NCI-H2196 (cell line): ENCODE measurements at regions not wholly inside any gene's neighbourhood (a gene's known extent, or its start where the extent isn't known, plus 50 kb on each side); places are given as distances from the start of the nearest gene placed in this dataset.

Experiments
- DNase-seq: peaks from one replicate; lab custom pipeline; 2025; ENCODE audit not compliant: unreplicated experiment; lab: John Stamatoyannopoulos, UW

DNA sequence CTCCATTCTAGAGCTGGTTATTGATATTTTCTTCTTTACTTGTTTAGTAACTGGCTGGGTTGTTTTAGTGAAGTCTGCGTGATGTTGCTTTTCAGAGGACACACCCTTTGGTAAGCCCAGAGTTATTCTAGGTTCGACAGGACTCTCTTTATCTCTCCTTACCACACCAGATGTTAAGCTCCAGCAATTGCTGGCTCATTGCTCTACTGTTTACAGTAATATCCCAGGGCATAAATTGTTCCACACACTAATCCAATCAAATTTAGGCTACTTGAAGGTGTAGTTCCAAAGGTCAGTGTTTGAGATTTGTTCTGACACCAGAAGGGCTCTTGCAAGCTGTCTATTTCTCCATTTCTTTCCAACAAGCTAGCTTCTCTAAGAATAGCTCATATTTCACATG, 506.6 kb downstream of the NR4A2 start:
- no peak for DNase-seq

DNA sequence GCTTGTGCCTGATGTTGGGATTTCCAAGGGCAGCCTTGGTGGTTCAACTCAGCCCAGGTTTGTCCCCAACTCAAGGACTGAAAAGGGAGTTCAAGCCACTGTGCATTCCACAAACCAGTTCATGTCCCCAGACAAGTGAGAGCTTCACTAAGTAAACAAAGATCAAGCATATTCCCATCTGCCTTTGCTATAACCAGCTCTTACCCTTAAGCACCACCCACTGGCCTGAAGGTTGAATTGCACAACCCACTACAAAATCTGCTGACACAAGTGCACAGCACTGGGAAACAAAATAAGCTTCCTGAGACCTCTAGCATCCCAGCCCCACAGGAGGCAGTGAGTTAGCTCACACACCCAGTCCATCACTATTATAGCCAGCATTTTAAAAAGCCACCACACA, 516.7 kb downstream of the NR4A2 start:
- no peak for DNase-seq

- no peak for DNase-seq
Observed at GRCh38 chr2:155815275-155815674, 517.2 kb downstream of the NR4A2 start.

GRCh38 chr2:155810411-155810810, 522.1 kb downstream of the NR4A2 start:
- no peak for DNase-seq

GRCh38 chr2:155802888-155803287, 529.6 kb downstream of the NR4A2 start:
- no peak for DNase-seq

DNA sequence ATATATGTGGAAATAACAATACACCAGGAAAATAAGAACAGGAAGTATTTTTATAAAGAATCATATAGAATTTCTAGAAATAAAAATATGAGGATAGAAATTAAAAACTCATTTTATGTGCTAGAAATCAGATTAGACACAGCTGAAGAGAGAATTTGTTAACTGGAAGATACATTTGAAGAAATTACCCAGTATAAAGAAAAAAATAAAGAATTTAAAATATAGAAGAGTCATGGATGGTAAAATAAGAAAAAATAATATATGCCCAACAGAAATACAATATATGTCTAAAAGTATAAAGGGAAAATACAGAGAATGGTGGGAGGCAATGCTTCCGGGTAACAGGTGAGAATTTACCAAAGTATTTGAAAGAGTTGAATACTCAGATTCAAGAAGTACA, 539.9 kb downstream of the NR4A2 start:
- no peak for DNase-seq

GRCh38 chr2:155770516-155770915, 562.0 kb downstream of the NR4A2 start:
- no peak for DNase-seq

- DNase-seq = no peak
Observed at GRCh38 chr2:155766342-155767115, 566.0 kb downstream of the NR4A2 start.

DNA sequence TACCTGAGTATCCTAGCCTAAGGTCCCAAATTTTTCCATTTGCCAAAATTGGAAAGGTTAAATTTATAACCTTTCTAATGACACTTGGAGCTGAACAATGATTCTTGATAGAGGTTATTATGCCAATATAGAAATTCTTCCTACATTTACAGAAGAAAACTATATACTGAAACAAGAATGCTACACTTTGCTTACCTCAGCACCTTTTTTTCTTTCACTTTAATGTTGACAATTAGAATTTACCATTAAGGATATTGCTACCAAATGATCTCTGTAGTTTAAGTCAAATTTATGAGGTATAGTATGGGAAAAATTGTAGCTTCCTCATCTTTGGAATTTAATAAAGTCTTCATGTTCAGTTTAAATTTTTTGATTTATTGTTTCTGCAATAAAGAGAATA, 577.0 kb downstream of the NR4A2 start:
- DNase-seq = no peak

DNA sequence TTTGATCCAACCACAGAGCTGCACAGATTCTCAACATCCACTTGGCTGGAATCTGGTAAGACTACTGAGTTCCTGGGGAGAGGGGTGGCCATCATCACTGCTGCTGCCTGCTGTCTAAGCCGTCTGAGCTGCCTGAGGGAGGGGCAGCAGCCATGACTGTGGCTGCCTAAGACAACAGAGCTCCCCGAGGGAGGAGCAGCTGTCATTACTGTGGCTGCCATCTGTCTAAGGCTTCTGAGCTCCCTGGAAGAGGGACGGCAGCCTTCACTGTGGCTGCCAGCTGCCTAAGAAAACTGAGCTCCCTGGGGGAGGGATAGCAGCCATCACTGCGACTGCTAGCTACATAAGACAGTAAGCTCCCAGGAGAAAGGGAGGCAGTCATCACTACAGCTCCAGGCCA, 584.4 kb downstream of the NR4A2 start:
- no peak for DNase-seq

DNA sequence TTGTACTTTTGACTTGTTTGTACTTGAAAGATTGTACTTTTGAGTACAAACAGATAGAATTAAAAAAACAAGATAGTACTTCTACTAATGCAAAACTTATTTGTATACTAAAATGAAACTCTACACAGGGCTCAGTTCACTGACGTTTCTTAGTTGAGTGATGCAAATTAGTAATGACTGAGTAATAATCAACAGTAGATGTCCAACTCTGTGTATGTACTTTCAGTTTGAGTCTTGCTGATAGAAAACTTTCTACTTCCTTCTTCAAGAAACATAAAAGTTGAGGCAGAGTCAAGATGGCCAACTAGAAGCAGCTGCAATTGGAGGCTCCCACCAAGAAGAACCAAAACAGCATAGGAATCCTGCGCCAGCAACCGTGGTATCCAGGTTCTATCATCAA, 585.0 kb downstream of the NR4A2 start:
- no peak for DNase-seq

- no peak for DNase-seq
Observed at GRCh38 chr2:155733091-155733853, 599.2 kb downstream of the NR4A2 start.

DNA sequence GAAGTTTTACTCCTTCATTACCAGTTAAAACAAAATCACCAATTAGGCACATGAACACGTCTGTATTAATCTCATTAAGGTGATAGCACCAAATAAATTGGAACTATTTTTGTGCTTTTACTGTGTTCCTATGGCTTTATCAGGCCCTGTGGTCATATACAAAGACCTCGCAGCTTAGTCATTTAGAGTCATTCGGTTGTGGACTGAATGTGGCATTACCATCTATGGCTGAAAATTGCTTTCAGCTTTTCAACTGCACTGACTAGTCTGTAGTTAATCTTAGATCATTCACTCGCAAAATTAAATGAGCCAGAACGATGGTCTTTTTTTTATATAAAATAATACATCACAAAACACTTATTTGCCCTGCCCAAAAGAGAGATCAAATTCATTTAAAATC, 601.7 kb downstream of the NR4A2 start:
- no peak for DNase-seq

DNA sequence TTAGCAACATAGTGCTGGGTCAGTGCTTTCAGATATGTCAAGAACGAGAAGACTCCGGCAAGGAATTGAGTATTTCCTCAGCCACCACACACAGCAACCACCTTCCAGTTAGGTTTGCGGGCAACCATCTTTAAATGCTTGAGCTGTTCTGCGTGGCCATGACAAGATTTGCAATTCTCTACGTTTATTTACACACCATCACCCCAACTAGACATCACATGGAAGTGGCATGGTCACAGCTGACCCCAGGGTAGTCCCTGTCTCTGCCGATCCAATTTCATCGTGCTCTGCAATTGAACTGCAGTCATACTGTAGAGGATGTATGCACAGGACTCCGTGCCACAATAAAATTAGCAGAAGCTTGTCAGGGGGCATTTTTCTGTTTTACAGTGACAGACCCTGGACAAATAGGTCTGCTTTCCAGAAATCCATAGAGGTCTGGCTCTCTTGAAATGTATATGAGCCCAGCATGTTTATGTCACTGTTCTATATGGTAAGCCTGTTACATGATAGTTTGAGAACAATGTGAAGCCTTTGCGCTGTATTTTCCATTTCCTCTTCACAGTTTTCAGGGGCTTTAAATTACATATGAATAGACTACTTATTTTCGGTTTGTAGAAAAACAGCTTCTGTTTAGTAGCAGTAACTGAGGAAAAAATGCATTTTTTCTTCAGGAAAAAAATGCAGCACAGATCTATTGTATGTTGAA, 605.2 kb downstream of the NR4A2 start:
- no peak for DNase-seq

- DNase-seq = no peak
Observed at GRCh38 chr2:155722290-155722689, 610.2 kb downstream of the NR4A2 start.

DNA sequence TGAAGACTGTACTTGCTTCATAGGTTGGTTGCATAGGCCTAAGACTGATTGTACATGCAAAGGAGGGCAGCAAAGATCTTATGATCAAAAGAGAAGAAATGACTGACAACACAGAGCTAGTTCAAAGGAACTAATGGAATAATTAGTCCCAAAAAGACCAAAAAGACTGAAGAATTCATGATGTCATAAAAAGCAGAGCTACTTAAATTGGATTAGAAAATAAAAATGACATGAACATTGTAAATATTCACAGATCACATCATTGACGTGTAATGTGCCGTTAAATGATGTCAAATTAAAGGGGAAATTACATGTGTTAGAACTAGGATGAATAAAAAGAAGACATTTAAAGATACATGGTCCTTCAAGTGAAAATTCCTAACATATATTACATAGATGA, 616.8 kb downstream of the NR4A2 start:
- DNase-seq = no peak

- no peak for DNase-seq
Observed at GRCh38 chr2:155714983-155715382, 617.5 kb downstream of the NR4A2 start.

GRCh38 chr2:155708071-155708470, 624.5 kb downstream of the NR4A2 start:
- DNase-seq = no peak

- no peak for DNase-seq
Observed at GRCh38 chr2:155703917-155704316, 628.6 kb downstream of the NR4A2 start.

GRCh38 chr2:155703048-155703447, 629.5 kb downstream of the NR4A2 start:
- DNase-seq = no peak

DNA sequence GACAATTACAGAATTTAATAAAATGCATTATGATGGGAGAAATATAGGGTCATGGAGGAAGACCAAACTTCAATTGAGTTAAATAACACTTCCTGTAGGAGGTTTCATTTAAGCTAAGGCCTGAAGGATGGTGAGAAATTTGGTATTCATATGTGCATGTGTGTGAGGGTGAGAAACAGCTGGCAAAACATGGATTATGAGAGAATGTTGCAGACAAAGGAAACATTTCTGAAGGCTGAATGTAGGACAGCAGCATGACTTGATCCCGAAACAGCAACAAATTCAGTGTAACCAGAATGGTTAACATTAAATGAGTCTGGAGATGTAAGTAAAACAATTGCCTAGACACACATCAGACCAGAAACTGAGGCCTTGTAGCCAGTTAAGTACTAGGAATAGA, 630.8 kb downstream of the NR4A2 start:
- DNase-seq = no peak

GRCh38 chr2:155696571-155696970, 636.0 kb downstream of the NR4A2 start:
- DNase-seq = no peak
